ENCODE measurements at regions not wholly inside any gene's neighbourhood (a gene's known extent, or its start where the extent isn't known, plus 50 kb on each side); places are given as distances from the start of the nearest gene placed in this dataset.

DNA sequence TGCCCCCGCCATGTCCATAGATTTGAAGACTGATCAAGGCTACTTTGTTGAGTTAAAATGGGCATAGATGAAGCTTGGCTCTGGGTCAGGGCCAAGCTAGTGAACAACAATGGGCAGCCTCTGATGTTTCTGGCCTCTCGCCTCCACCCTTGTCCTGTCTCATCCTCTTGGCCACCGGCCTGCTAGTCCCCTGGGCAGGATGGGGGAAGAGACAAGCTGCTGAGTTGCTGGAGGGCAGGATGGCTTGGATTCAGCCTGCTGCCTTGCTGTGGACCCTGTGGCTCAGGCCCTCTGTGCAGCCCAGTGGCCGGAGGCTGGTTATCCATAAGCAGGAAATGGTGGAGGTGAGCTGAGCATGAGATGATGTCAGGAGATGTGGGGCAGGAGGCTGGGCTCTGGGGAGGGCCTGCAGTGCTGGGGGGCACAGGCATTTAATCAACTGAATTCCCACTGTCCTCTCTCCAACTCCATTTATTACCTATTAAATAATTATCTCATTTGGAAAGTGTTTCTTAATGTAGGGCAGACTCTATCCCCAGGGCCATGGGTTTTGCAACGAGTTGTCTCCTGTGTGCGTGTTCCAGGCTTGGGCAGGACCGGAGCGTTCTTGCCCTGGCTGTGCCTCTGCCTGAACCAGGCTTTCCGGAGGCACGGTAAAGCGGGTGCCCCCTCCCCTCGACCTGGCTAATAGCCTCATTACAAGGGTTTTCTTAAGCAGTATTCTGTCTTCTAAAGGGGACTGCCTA is 122.9 kb downstream of the GLI2 start:
- in situ Hi-C loops (cut with MboI; ENCODE audit: low pct_unique_long_range_greater_than_20kb, low sequenced_read_pairs, unreplicated experiment), result no loop called here
- TF ChIP-seq, protein P1, sequence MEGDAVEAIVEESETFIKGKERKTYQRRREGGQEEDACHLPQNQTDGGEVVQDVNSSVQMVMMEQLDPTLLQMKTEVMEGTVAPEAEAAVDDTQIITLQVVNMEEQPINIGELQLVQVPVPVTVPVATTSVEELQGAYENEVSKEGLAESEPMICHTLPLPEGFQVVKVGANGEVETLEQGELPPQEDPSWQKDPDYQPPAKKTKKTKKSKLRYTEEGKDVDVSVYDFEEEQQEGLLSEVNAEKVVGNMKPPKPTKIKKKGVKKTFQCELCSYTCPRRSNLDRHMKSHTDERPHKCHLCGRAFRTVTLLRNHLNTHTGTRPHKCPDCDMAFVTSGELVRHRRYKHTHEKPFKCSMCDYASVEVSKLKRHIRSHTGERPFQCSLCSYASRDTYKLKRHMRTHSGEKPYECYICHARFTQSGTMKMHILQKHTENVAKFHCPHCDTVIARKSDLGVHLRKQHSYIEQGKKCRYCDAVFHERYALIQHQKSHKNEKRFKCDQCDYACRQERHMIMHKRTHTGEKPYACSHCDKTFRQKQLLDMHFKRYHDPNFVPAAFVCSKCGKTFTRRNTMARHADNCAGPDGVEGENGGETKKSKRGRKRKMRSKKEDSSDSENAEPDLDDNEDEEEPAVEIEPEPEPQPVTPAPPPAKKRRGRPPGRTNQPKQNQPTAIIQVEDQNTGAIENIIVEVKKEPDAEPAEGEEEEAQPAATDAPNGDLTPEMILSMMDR (IDR thresholded peaks at IDR 0.05; ENCODE audit: extremely low read depth, insufficient read depth, missing control alignments), result no peak
- no peak for DNase-seq (ENCODE audit: low spot score)

GRCh38 chr2:120859128-120859527 is 123.5 kb downstream of the GLI2 start:
- in situ Hi-C loops (cut with MboI; ENCODE audit: low pct_unique_long_range_greater_than_20kb, low sequenced_read_pairs, unreplicated experiment), result no loop called here
- TF ChIP-seq, protein P1 (IDR thresholded peaks at IDR 0.05; ENCODE audit: extremely low read depth, insufficient read depth, missing control alignments), result no peak
- no peak for DNase-seq (ENCODE audit: low spot score)

DNA sequence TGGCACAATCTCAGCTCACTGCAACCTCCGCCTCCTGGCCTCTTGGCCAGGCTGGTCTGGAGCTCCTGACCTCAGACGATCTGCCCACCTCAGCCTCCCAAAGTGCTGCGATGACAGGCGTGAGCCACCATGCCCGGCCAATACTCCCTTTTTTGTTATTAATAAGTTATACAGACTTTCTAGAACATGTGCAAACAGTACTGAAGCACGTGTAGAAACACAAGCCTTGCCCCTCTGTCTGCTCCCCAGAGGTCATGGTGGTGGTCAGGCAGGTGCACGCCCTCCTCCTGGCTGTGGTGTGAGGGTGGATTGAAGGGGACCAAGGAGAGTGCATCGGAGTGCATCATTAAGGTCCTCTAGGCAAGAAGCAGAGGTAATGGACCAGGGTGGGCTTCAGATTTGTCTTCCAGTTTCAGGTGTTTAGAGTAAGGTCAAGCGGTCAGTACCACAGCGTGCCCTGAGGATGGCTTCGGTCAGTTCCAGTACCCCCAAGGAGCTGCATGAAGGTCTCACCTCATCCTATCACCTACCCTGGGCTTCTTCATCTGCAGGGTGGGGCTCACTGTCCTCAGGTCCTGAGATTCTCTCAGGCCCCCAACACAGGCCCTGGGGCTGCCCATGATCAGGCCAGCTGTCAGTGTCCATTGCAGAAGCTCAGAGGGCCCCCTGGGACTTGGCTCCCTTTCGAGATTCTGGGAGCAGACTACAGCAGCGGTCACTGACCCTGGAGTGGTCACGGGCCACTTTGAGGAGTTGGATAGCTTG is 124.3 kb downstream of the GLI2 start:
- in situ Hi-C loops (cut with MboI; ENCODE audit: low pct_unique_long_range_greater_than_20kb, low sequenced_read_pairs, unreplicated experiment), result no loop called here
- TF ChIP-seq, protein P1 (IDR thresholded peaks at IDR 0.05; ENCODE audit: extremely low read depth, insufficient read depth, missing control alignments), result no peak
- DNase-seq (ENCODE audit: low spot score), result no peak

DNA sequence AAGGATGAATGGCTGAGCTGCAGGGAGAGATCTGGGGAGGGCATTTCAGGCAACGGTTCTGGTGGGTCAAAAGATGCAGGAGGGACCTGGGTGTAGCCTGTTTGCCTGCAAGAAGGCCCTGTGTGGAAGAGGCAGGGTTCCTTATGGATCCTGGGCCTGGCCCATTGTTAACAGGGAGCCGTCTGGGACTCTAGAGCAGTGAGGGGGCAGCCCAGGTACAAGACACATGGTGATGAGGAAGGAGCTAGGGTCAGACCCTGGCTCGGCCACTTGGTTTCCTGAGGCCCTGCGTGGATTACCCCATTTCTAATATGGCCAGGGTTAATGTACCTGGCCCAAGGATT is 124.9 kb downstream of the GLI2 start:
- DNase-seq (ENCODE audit: low spot score), result no peak
- in situ Hi-C loops (cut with MboI; ENCODE audit: low pct_unique_long_range_greater_than_20kb, low sequenced_read_pairs, unreplicated experiment), result no loop called here
- TF ChIP-seq, protein P1 (IDR thresholded peaks at IDR 0.05; ENCODE audit: extremely low read depth, insufficient read depth, missing control alignments), result no peak

- TF ChIP-seq, protein P1 (IDR thresholded peaks at IDR 0.05; ENCODE audit: extremely low read depth, insufficient read depth, missing control alignments), result no peak
- in situ Hi-C loops (cut with MboI; ENCODE audit: low pct_unique_long_range_greater_than_20kb, low sequenced_read_pairs, unreplicated experiment), result no loop called here
- DNase-seq (ENCODE audit: low spot score), result no peak
Observed at GRCh38 chr2:120861191-120861575, 125.5 kb downstream of the GLI2 start.

- TF ChIP-seq, protein P1 (IDR thresholded peaks at IDR 0.05; ENCODE audit: extremely low read depth, insufficient read depth, missing control alignments), result no peak
- DNase-seq (ENCODE audit: low spot score), result no peak
- in situ Hi-C loops (cut with MboI; ENCODE audit: low pct_unique_long_range_greater_than_20kb, low sequenced_read_pairs, unreplicated experiment), result no loop called here
Observed at GRCh38 chr2:120861576-120862191, 126.0 kb downstream of the GLI2 start.
